CD4-positive, alpha-beta T cell treated with Interleukin-10 for 1 hour (primary cell): ENCODE measurements at regions not wholly inside any gene's neighbourhood (a gene's known extent, or its start where the extent isn't known, plus 50 kb on each side); places are given as distances from the start of the nearest gene placed in this dataset.

Experiments used
- DNase-seq: peaks from one replicate; pipeline ENCODE4 v3.0.0-alpha.2; 2020

DNA sequence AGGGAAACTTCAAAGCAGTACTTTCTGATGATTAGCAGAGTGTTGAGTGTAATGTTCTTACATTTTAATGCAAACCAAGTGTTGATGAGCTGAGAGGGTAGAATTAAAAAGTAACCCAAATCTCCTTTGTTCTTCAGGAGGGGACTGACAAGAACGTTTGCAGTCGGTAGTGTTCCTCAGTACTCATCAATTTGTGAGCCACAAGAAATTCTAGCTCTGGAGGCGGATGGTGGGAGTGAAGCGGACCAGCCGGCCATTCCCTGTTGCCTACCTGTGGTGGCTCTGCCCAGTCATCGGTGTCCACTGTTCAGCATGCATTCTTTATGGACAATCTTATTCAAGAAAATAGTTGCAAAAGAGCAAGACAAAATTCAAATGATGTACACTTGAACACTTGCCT, 438.6 kb upstream of the POU3F3 start:
- no peak for DNase-seq

- DNase-seq, result no peak
These were observed 437.4 kb upstream of the POU3F3 start for GRCh38 chr2:104416339-104417000.

- DNase-seq, result no peak
These were observed 433.5 kb upstream of the POU3F3 start for GRCh38 chr2:104420420-104420819.

GRCh38 chr2:104420953-104421352, 433.0 kb upstream of the POU3F3 start:
- no peak for DNase-seq

DNA sequence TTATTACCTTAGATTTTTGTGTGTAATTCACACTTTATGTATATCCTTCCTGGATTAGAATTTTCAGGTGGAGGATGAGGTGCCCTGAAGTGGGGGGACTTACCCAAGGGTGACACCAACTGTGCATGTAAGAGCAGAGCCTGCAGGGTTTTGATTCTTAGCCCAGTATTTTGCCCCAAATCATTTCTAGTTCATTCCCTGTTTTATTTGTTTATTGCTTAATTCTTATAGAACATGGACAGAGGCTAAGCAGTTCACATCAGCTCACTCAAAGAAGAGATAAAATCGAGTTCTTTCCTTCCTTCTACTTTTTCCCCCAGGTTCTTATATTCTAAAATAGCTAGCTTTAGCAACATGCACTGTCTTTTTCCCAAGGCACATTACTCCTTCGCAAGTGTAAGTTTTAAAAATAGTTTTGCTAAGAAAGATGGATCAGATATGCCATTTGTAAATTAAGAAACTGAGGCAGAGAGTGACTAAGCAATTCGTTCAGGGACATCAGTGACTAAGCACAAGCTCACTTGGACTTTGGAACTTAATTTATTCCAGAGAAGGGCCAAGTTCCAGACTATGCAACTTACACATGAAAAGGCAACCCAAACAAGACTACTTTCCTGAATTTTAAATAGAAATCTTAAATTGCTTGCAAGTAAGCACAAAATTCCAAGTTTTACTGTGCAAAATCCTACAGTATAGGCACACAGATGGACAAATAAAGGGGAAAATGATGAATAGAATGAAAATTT, 427.9 kb upstream of the POU3F3 start:
- no peak for DNase-seq

DNA sequence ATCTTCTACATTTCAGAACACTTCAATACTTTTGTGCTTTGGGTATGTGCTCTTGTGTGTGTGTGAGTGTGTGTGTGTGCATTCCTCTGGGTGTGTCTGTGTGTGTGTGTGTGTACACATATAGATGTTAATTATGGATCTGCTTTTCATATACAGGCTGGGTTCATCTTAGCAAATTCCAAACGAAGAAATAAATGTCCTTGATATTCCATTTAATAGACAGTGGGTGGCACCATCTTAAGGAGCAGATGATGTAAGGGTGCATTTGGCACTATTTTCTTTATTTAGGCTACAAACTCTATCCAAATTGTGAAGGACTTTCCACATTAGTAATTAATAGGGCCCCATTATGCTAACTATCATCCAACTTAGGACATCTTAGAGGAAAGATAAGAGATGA, 425.8 kb upstream of the POU3F3 start:
- DNase-seq, result no peak

DNA sequence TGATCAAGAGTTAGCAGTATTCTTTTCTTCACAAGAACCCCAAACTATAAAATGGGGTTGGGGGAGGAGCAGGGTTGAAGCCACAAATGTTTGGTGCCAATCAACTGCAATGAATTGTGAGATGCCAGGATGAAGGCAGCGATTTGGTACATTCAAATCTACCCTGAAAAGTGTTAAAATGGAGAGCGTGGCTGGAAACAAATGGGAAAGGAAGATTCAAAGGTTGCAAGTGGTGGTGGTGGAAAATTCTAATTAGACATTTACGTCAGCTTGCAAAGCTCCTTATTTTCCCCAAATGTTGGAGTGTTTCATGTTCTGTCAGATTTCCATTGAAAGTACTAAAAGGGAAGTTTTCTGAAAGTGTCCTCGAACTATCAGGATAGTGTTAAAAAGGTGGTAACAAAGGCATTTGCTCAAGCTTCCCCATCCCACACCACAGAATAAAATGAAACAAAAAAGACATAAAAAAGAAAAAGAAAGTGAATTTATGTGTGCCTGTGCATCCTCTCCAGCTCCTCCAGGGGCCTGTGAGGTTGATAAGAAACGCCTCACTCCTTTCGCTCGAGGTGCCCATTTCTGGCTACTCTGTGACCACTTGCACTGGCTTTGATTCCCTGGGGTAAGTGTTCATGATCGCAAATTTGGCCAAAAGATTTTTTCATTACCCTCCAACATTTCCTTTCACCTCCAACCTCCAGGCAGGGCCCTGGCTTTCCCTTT, 424.1 kb upstream of the POU3F3 start:
- DNase-seq, result no peak

DNA sequence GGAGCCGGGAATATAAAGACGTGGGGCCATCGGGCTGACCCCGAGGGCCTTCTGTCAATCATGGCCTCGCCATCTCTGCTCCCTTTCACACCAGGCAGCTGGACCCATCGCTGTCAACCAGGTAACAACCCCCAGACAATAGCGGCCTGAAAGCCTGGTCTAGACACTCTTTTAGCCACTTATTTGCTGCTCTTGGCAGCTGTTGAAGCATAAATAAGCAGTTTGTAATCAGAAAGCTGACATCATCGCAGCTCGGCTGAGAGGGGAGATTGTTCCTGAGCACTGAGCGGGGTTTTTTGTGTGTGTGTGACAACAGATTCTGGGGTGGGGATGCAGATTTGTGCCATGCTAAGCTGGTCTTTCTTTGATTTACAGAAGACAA, 423.6 kb upstream of the POU3F3 start:
- no peak for DNase-seq

GRCh38 chr2:104430852-104431251, 423.1 kb upstream of the POU3F3 start:
- no peak for DNase-seq

DNA sequence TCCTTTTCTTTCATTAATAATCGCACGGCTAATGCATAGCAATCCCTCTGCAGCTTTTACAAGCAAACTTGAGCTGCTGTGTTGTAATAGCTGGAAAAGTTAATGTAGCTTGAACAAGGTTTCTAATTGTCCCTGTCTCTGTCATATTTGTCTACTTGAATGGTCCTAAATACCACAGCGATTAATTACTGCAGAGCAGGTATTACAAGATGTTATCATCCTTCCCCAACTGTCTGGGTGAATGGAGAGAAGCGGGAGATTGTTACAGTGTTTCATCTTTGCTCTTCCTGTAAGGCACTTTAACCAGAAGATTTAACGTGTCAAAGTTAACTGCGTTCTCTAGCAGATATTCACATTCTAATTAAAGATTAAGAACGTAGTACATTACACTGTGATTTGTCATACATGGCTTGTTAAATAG, 422.2 kb upstream of the POU3F3 start:
- DNase-seq, result no peak

DNA sequence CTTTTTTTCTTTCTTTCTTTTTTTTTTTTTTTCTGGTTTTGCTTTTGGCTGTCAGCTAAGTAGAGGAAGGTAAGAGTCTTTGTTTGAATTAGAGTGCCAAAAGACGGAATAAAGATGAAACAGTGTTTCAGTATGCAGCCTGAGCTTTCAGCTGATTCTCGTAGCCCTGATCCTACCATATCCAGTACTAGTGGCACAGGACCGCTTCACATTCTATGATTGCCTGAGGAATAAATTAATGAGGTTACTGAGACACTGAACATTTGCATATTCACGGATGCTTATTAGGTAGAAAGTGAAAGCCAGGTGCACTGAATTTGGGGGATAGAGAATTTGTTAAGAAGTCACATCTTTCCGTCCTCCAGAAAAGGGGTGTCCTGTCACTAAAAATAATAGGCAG, 421.5 kb upstream of the POU3F3 start:
- DNase-seq, result no peak

DNA sequence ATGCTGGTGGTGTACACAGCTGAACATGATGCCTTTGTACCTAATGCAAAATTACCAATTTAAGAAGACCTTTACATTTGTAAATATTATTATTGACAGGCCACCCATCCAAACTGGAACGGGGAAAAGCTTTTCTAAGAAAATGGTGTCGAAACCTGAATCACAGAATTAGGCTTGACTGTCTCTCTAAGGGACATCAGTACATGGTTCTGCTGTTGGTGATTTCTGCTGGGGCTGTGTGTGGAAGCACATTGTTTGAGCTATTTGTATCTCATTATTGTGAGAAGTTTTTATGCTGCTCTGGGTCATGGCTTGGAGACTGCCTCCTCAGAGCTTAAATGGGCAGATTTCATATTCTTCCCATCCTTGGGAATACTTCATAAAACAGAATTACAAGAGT, 420.9 kb upstream of the POU3F3 start:
- no peak for DNase-seq

DNA sequence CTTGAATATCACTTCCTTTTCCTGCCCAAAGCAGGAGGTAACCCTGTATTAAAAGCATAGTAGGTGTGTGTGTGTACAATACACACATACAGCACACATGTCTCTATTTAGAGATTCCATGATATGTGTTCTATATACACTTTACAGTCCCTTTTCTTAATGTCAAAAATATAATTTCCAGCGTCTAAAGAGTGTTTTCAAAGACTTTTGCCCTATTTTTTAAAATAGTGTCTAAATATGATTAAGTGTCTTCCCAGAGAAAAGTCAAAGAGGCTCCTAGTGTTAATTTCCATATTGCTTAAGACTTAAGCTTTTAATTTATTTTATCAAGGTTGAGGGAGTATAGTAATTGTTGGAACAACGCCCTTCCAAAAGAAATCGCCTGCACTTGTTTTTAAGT, 420.3 kb upstream of the POU3F3 start:
- DNase-seq, result no peak

GRCh38 chr2:104434318-104434792, 419.6 kb upstream of the POU3F3 start:
- no peak for DNase-seq

- DNase-seq, result no peak
These were observed 418.9 kb upstream of the POU3F3 start for GRCh38 chr2:104434966-104435365.

DNA sequence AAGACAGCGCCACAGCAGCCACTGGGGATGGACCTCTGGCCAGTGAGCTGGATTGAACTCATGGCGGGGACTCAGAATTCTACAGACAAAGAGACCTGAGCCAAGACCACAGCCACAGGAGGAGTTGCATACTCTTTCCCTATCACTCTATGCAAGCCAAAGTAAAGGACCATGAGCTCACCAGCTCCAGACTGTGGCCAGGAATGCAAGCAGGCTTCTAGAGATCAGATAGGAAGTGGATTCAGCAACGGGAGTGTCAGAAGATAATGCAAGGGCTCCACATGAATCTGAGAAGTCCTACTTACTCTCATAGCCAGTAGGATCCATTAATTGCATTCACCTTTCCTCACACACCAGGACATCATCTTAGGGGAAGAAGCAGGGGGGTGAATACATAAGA, 415.4 kb upstream of the POU3F3 start:
- DNase-seq, result no peak

- DNase-seq, result peak; percentile 2
These were observed 410.8 kb upstream of the POU3F3 start for GRCh38 chr2:104443145-104443544.

DNA sequence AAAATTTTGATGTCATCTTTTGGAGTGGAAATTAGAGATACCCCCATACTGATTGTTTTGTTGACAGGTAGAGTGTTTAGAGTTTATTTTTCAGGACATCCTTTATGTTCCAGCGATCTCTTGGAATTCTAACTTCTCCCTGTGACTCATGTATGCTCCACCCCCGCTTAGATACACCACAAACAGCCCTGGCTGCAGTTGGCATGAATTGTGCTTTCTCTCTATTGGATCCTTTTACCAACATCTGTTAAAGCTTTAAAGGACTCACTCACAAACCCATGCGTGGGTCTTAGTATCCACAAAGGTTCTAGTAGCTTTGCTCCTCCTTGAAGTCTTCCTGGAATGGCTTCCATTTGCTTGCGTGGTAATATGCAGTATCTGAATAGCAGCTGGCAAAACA, 409.5 kb upstream of the POU3F3 start:
- no peak for DNase-seq

DNA sequence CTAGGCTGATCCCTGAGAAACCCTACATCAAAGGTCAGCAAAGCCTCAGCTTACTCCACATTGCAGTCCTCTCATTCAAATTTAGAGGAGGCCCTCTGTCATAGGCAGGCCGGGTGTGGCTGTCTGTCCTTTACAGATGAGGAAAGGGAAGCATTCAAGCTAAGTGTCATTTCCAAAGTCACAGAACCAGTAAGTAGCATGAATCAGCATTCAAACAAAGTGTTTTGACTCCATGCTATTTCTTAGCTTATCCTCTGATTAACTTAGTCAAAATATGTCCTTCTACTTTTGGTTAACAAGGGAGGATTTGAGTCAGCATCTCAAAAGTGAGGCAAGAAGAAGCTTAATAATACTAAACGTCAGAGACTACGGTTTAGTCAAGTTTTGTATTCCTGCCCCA, 409.0 kb upstream of the POU3F3 start:
- no peak for DNase-seq

DNA sequence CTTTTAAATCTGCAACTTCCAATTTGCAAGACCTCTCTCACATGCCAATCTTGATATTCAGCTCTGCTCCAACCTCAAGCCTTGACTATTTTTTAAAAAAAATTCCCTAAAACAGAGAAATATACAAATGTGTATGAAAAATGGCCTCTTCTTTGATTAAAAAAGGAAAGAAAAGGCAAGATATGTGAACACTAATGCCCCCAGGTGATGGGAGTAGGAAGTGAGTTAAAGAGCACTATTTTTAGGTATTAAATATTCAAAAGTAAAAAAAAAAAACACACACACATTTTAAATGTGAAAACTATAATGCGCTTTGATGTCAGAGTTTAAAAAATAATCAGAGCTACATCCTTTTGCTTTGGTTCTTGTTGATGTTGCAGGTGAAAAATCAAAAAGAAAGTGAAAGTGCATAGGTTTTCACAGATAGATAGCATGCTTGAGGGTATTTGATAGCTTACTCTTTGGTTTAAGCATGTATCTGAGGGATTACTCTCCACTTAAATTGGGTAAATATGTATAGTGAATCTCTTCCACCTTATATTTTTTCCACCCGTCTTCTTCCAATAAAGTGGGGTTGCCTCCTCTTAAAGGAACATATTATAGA, 406.0 kb upstream of the POU3F3 start:
- DNase-seq, result no peak

DNA sequence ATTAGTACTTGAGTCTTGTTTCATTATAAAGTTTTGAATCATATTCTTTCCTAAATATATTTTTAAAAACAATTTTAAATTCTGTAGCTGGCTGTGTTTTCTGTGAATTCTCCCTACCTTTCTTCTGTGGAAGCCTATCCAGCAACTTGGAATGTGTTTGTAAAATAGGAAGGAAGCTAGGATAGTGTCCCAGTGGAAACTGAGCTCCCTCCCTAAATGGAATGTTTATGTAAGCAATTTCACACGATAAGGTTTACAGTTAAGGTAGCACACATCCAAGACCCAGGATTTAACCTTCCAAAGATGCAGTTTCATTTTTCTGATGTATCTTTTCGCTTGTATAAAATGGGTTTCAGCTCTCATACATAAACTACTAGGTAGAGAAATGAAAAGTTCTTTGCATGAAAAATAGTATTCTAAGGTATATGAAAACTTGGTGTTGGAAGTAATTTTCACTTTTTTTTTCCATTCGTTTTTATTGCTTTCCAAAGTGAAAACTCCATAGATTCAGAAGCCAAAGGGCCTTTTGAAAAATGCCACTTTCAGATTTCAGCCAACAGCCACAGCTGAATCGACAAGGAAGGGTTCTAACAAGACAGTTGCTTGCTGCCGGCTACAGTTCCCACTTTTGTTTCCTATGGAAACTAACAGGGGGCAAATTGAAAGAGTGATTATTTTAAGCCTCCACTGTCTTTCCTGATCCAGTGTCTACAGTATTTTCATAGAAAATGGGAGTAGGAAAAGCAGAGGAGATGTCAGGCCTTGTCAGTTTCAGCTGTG, 405.1 kb upstream of the POU3F3 start:
- DNase-seq, result no peak

DNA sequence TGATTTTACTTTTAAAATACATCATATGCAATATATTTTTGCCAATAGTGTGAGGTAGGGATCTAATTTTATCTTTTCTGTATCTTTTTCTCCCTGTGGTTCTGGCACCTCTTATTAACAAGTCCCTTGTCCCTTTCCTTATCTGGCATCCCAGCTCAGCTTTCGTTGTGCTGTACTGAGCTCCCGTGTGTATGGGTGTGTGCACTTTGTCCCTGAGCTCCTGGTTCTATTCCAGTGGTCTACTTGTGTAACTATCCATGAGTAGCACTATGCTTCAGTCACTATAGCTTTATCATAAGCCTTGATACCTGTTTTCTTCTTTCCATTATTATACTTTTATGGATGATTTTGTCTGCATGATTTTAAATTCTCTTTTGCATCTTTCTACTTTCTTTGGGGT, 401.4 kb upstream of the POU3F3 start:
- no peak for DNase-seq

GRCh38 chr2:104462731-104463130, 391.2 kb upstream of the POU3F3 start:
- DNase-seq, result no peak
